GM12878 (cell line): ENCODE measurements at regions not wholly inside any gene's neighbourhood (a gene's known extent, or its start where the extent isn't known, plus 50 kb on each side); places are given as distances from the start of the nearest gene placed in this dataset.

Source experiments
- ATAC-seq: fragments of 200-7000 bp; cut with Tn5 transposase; 3 replicates; pipeline ENCODE4 v1.9.1; 2020; ENCODE audit warnings: mild to moderate bottlenecking, moderate library complexity
- BruUV-seq: library from RNA; stranded (reverse); fragments of 400-500 nt; replicated peaks from 2 replicates; lab custom pipeline; 2021; lab: Mats Ljungman, UMichigan
- CTCF ChIA-PET: fragments of 300-600 bp; sonication (Branson Sonifier 250); formaldehyde crosslinking; extraction: SDS; loops from one replicate; lab custom pipeline; 2021; ENCODE audit warnings: inconsistent platforms; lab: Yijun Ruan, JAX
- POLR2A ChIA-PET: fragments of 350-600 bp; formaldehyde crosslinking; extraction: SDS; loops from one replicate; lab custom pipeline; 2021; ENCODE audit warnings: inconsistent platforms; lab: Charles Lee
- RAD21 ChIA-PET: fragments of 300-600 bp; sonication (Branson Sonifier 250); formaldehyde crosslinking; loops from one replicate; lab custom pipeline; 2023; ENCODE audit warnings: antibody characterized with exemption; ENCODE audit not compliant: unreplicated experiment; lab: Charles Lee
- SMC1A ChIA-PET: fragments of 300-600 bp; sonication (Branson Sonifier 250); formaldehyde crosslinking; loops from one replicate; lab custom pipeline; 2023; ENCODE audit not compliant: unreplicated experiment, uncharacterized antibody; lab: Charles Lee
- DNase-seq: peaks from one replicate; pipeline ENCODE4 v3.0.0-alpha.2; 2011; ENCODE audit warnings: low read depth, low spot score
- FAIRE-seq: peaks from 3 replicates; lab custom pipeline; 2011; peaks lifted over from hg19 to GRCh38; lab: Jason Lieb, UNC
- H2AFZ ChIP-seq: 2 replicates; pipeline ENCODE4 v1.6.0; 2011; ENCODE audit warnings: low read depth, low read length, control low read depth; ENCODE audit not compliant: control insufficient read depth
- H3K27ac ChIP-seq: 2 replicates; pipeline ENCODE4 v1.5.1; 2011; ENCODE audit warnings: control low read depth; ENCODE audit not compliant: control insufficient read depth, insufficient read depth
- H3K27me3 ChIP-seq, 2 experiments: replicated peaks in 1 of 2; 2 replicates each; pipeline versions ENCODE4 v1.6.0 to v1.6.1; 2011; ENCODE audit warnings: low read length in 1 of 2; ENCODE audit not compliant: control insufficient read depth in 2 of 2, insufficient read depth in 2 of 2
- H3K36me3 ChIP-seq, 2 experiments: 2 replicates each; pipeline ENCODE4 v1.5.1; 2011; ENCODE audit warnings: low read length in 1 of 2; ENCODE audit not compliant: control insufficient read depth in 2 of 2, insufficient read depth in 2 of 2
- H3K4me1 ChIP-seq: 2 replicates; pipeline ENCODE4 v1.6.1; 2011; ENCODE audit warnings: mild to moderate bottlenecking, low read length, moderate library complexity, mixed read lengths; ENCODE audit not compliant: control insufficient read depth, insufficient read depth
- H3K4me2 ChIP-seq: 2 replicates; pipeline ENCODE4 v1.6.0; 2011; ENCODE audit warnings: control low read depth; ENCODE audit not compliant: control insufficient read depth, insufficient read depth
- H3K4me3 ChIP-seq: fragments of 200-600 bp; sonication (generic); 2 replicates; pipeline ENCODE4 v1.5.1; 2016
- H3K79me2 ChIP-seq: 2 replicates; pipeline ENCODE4 v1.6.0; 2011; ENCODE audit warnings: low read length; ENCODE audit not compliant: control insufficient read depth, insufficient read depth
- H3K9ac ChIP-seq: 2 replicates; pipeline ENCODE4 v1.8.0; 2011; ENCODE audit warnings: low read length, control low read depth, mixed read lengths; ENCODE audit not compliant: control insufficient read depth, insufficient read depth
- H3K9me3 ChIP-seq: replicated peaks from 3 replicates; pipeline ENCODE4 v1.5.1; 2011; ENCODE audit warnings: mild to moderate bottlenecking, low read length; ENCODE audit not compliant: control insufficient read depth, insufficient read depth
- H4K20me1 ChIP-seq: 2 replicates; pipeline ENCODE4 v1.6.0; 2011; ENCODE audit not compliant: control insufficient read depth, insufficient read depth
- ATF7 ChIP-seq: fragments of 450-650 bp; IDR thresholded peaks from 2 replicates; pipeline ENCODE4 v1.6.1; 2016; ENCODE audit warnings: low read depth, mild to moderate bottlenecking
- EP300 ChIP-seq, 2 experiments: fragments of 150-350 bp in 1 of 2; IDR thresholded peaks; 2 replicates each; pipeline ENCODE4 v1.6.1; 2011 to 2012; ENCODE audit warnings: low read depth in 2 of 2, low read length in 2 of 2, borderline replicate concordance in 1 of 2, improper control_type of control experiment in 1 of 2, inconsistent platforms in 1 of 2; ENCODE audit not compliant: control insufficient read depth in 1 of 2
- IRF4 ChIP-seq: IDR thresholded peaks from 2 replicates; pipeline ENCODE4 v1.6.1; 2011; ENCODE audit warnings: low read depth, low read length
- TBL1XR1 ChIP-seq: IDR thresholded peaks from 2 replicates; pipeline ENCODE4 v1.6.1; 2012; ENCODE audit warnings: low read depth, low read length, improper control_type of control experiment
- WRNIP1 ChIP-seq: IDR thresholded peaks from 2 replicates; pipeline ENCODE4 v1.6.1; 2011; ENCODE audit warnings: low read depth, low read length, improper control_type of control experiment, borderline replicate concordance
- ZNF274 ChIP-seq: IDR thresholded peaks from one replicate; pipeline ENCODE4 v1.8.0; 2011; ENCODE audit not compliant: insufficient read length, insufficient read depth
- WGBS: methylation state at CpG from one replicate; pipeline ENCODE4 v1.1.6; 2016; ENCODE audit warnings: low lambda C conversion rate; ENCODE audit not compliant: insufficient replicate concordance, insufficient coverage; ENCODE audit errors: missing lambda C conversion rate; 5-methylcytosine and 5-hydroxymethylcytosine counted together
- in situ Hi-C: fragments of 300-500 bp; cut with MboI; formaldehyde crosslinking; loops from 9 replicates; pipeline ENCODE4 v1.14.3; 2018; ENCODE audit warnings: mixed read lengths
- intact Hi-C: fragments of 100-400 bp; cut with micrococcal nuclease; formaldehyde crosslinking; loops from one replicate; pipeline ENCODE4 v1.14.2; 2022; ENCODE audit not compliant: unreplicated experiment
- TF ChIP-seq, protein P1 (sequence below): fragments of 450-650 bp; IDR thresholded peaks from 2 replicates; pipeline ENCODE4 v1.6.1; 2017; ENCODE audit warnings: mild to moderate bottlenecking, moderate library complexity
- TF ChIP-seq, protein P2 (sequence below): fragments of 450-650 bp; IDR thresholded peaks from 2 replicates; pipeline ENCODE4 v1.6.1; 2017; ENCODE audit warnings: mild to moderate bottlenecking, moderate library complexity

DNA sequence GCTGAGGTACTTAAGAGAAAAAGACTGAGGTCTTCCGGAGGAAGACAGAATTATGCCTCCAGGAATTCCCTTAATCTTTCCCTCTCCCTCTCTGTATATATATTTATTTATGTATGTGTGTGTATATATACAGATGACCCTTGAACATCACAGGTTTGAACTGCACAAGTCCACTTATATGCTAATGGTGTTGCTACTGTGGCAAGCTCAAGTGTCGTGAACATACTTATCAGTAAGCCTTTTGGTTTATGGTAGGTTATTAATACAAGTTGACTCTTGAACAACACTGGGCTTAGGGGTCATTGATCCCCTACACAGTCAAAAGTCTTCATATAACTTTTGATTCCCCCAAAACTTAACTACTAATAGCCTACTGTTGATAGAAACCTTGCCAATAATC, 106.8 kb downstream of the NUDT12 start:
- BruUV-seq = no TSS peak
- intact Hi-C loops (no loop called here), in situ Hi-C loops (no loop called here)
- Histone ChIP-seq H3K4me1 (no peaks in the 10 kb centered on the region), H3K9ac (no peak overlapping the region), H2AFZ (no peak overlapping the region), H3K4me3 (no peak overlapping the region), H3K27ac (no peak overlapping the region), H3K4me2 (no peak overlapping the region), H3K27me3 (no peaks in the 10 kb centered on the region), H4K20me1 (no peaks in the 10 kb centered on the region), H3K9me3 (no peaks in the 10 kb centered on the region), H3K36me3 (no peaks in the 10 kb centered on the region), H3K79me2 (no peaks in the 10 kb centered on the region)
- no peak for FAIRE-seq
- ChIA-PET POLR2A (no interaction called here), CTCF (interaction anchor here (1.0 kb wide), 1 partner anchor 231 kb away, joined by 3 read pairs; no protein-coding TSS in a partner anchor), SMC1A (interaction anchor here (0.6 kb wide), 2 partner anchors 119 to 192 kb away, joined by 3 read pairs; no protein-coding TSS in a partner anchor), RAD21 (no interaction called here)
- DNase-seq = no peak
- no peak for ATAC-seq
- WGBS = 73% methylated on average over 2 of the region's 2 CpGs
- TF ChIP-seq ZNF274 = no peak
- TF ChIP-seq, protein P1, sequence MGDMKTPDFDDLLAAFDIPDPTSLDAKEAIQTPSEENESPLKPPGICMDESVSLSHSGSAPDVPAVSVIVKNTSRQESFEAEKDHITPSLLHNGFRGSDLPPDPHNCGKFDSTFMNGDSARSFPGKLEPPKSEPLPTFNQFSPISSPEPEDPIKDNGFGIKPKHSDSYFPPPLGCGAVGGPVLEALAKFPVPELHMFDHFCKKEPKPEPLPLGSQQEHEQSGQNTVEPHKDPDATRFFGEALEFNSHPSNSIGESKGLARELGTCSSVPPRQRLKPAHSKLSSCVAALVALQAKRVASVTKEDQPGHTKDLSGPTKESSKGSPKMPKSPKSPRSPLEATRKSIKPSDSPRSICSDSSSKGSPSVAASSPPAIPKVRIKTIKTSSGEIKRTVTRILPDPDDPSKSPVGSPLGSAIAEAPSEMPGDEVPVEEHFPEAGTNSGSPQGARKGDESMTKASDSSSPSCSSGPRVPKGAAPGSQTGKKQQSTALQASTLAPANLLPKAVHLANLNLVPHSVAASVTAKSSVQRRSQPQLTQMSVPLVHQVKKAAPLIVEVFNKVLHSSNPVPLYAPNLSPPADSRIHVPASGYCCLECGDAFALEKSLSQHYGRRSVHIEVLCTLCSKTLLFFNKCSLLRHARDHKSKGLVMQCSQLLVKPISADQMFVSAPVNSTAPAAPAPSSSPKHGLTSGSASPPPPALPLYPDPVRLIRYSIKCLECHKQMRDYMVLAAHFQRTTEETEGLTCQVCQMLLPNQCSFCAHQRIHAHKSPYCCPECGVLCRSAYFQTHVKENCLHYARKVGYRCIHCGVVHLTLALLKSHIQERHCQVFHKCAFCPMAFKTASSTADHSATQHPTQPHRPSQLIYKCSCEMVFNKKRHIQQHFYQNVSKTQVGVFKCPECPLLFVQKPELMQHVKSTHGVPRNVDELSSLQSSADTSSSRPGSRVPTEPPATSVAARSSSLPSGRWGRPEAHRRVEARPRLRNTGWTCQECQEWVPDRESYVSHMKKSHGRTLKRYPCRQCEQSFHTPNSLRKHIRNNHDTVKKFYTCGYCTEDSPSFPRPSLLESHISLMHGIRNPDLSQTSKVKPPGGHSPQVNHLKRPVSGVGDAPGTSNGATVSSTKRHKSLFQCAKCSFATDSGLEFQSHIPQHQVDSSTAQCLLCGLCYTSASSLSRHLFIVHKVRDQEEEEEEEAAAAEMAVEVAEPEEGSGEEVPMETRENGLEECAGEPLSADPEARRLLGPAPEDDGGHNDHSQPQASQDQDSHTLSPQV = no peak
- TF ChIP-seq ATF7 = no peak
- no peak for TF ChIP-seq IRF4
- TF ChIP-seq, protein P2, sequence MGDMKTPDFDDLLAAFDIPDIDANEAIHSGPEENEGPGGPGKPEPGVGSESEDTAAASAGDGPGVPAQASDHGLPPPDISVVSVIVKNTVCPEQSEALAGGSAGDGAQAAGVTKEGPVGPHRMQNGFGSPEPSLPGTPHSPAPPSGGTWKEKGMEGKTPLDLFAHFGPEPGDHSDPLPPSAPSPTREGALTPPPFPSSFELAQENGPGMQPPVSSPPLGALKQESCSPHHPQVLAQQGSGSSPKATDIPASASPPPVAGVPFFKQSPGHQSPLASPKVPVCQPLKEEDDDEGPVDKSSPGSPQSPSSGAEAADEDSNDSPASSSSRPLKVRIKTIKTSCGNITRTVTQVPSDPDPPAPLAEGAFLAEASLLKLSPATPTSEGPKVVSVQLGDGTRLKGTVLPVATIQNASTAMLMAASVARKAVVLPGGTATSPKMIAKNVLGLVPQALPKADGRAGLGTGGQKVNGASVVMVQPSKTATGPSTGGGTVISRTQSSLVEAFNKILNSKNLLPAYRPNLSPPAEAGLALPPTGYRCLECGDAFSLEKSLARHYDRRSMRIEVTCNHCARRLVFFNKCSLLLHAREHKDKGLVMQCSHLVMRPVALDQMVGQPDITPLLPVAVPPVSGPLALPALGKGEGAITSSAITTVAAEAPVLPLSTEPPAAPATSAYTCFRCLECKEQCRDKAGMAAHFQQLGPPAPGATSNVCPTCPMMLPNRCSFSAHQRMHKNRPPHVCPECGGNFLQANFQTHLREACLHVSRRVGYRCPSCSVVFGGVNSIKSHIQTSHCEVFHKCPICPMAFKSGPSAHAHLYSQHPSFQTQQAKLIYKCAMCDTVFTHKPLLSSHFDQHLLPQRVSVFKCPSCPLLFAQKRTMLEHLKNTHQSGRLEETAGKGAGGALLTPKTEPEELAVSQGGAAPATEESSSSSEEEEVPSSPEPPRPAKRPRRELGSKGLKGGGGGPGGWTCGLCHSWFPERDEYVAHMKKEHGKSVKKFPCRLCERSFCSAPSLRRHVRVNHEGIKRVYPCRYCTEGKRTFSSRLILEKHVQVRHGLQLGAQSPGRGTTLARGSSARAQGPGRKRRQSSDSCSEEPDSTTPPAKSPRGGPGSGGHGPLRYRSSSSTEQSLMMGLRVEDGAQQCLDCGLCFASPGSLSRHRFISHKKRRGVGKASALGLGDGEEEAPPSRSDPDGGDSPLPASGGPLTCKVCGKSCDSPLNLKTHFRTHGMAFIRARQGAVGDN = no peak
- no peak for TF ChIP-seq TBL1XR1
- TF ChIP-seq EP300 (IDR thresholded peaks at IDR 0.05; ENCODE audit: borderline replicate concordance in 1 of 2, control insufficient read depth in 1 of 2, low read depth in 2 of 2, low read length in 2 of 2) = no peak
- TF ChIP-seq WRNIP1 = no peak
- TF ChIP-seq, all 136 proteins: peak for 0
